Transverse colon (tissue), 4 donors: ENCODE measurements at regions not wholly inside any gene's neighbourhood (a gene's known extent, or its start where the extent isn't known, plus 50 kb on each side); places are given as distances from the start of the nearest gene placed in this dataset.

ENCODE experiments used
- DNase-seq: peaks from one replicate; pipeline ENCODE4 v3.0.0-alpha.2; 2019
- H3K27ac ChIP-seq, 4 donors: fragments of 200-600 bp; sonication (generic); 2 replicates each; pipeline ENCODE4 v1.5.1; 2016 to 2018; ENCODE audit warnings: inconsistent platforms in 4 of 4
- H3K27me3 ChIP-seq: fragments of 200-600 bp; sonication (generic); 2 replicates; pipeline ENCODE4 v1.5.1; 2017; ENCODE audit warnings: inconsistent platforms
- H3K36me3 ChIP-seq, 4 donors: fragments of 200-600 bp; sonication (generic); 2 replicates each; pipeline ENCODE4 v1.5.1; 2017 to 2019; ENCODE audit warnings: inconsistent platforms in 4 of 4
- H3K4me1 ChIP-seq, 4 donors: fragments of 200-600 bp; sonication (generic); 2 replicates each; pipeline ENCODE4 v1.5.1; 2017 to 2020; ENCODE audit warnings: inconsistent platforms in 4 of 4
- H3K4me3 ChIP-seq, 4 donors: fragments of 200-600 bp; sonication (generic); 1 replicate in 1 of 4; 2 replicates in 3 of 4; pipeline versions ENCODE4 v1.5.1 to v1.6.1; 2017 to 2019; ENCODE audit warnings: inconsistent platforms in 4 of 4
- H3K9me3 ChIP-seq, 2 donors: fragments of 200-600 bp; sonication (generic); 2 replicates each; pipeline ENCODE4 v1.5.1; 2017 to 2019; ENCODE audit warnings: inconsistent platforms in 2 of 2
- CTCF ChIP-seq, 5 experiments: fragments of 200-600 bp in 3 of 5; fragments of 450-650 bp in 2 of 5; sonication (generic) in 3 of 5; IDR thresholded peaks; 1 replicate in 2 of 5; 2 replicates in 3 of 5; pipeline ENCODE4 v1.5.1; 2016 to 2017; ENCODE audit warnings: antibody characterized with exemption in 5 of 5, inconsistent platforms in 3 of 5, mild to moderate bottlenecking in 2 of 5, moderate library complexity in 1 of 5
- EP300 ChIP-seq: sonication (generic); formaldehyde crosslinking; IDR thresholded peaks from one replicate; pipeline ENCODE4 v1.6.1; 2017; ENCODE audit warnings: antibody characterized with exemption, low read depth
- POLR2A ChIP-seq: fragments of 450-650 bp; IDR thresholded peaks from one replicate; pipeline ENCODE4 v1.6.1; 2016; ENCODE audit warnings: antibody characterized with exemption, mild to moderate bottlenecking, moderate library complexity
- POLR2AphosphoS5 ChIP-seq, 3 donors: sonication (generic); formaldehyde crosslinking; IDR thresholded peaks; one replicate each; pipeline ENCODE4 v1.6.1; 2016; ENCODE audit warnings: antibody characterized with exemption in 3 of 3
- WGBS, 2 donors: methylation state at CpG; one replicate each; pipeline ENCODE4 v1.1.5; 2018; ENCODE audit warnings: low coverage in 1 of 2; 5-methylcytosine and 5-hydroxymethylcytosine counted together
- in situ Hi-C, 4 donors: fragments of 200-750 bp; cut with MboI; loops; one replicate each; pipeline versions ENCODE4 v1.15.0 to v1.15.1; 2017; ENCODE audit warnings: low sequenced_read_pairs in 3 of 4, low pct_ligation_motif_present in 1 of 4, low pct_unique_long_range_greater_than_20kb in 1 of 4
- intact Hi-C: fragments of 100-400 bp; cut with DNase I; formaldehyde crosslinking; loops from one replicate; pipeline ENCODE4 v1.15.1; 2023; ENCODE audit warnings: low total_unique reads

- peaks cover 8 to 11% of the 10 kb centered on the region in 2 donors for H3K9me3 ChIP-seq
- 87 to 90% methylated on average over 17 of the region's 17 CpGs for WGBS, 2 donors
- intact Hi-C loops (no loop called here), in situ Hi-C loops (no loop called here)
- no peak overlapping the region for H3K4me3 ChIP-seq
- no peak overlapping the region for H3K27ac ChIP-seq
- no peaks in the 10 kb centered on the region for H3K27me3 ChIP-seq
- no peaks in the 10 kb centered on the region for H3K4me1 ChIP-seq
- TF ChIP-seq EP300, result no peak
- no peak for TF ChIP-seq POLR2AphosphoS5 (IDR thresholded peaks at IDR 0.05)
- no peak for TF ChIP-seq CTCF (IDR thresholded peaks at IDR 0.05)
- no peak for TF ChIP-seq POLR2A
- no peaks in the 10 kb centered on the region for H3K36me3 ChIP-seq
- no peak for DNase-seq
Observed at GRCh38 chr16:72427051-72427782, 255.3 kb upstream of the PMFBP1 start.

GRCh38 chr16:72426386-72426785 lies 254.4 kb upstream of the PMFBP1 start:
- intact Hi-C loops (no loop called here), in situ Hi-C loops (no loop called here)
- Histone ChIP-seq H3K36me3 (no peaks in the 10 kb centered on the region), H3K27ac (no peak overlapping the region), H3K4me1 (no peaks in the 10 kb centered on the region), H3K27me3 (no peaks in the 10 kb centered on the region), H3K4me3 (no peak overlapping the region), H3K9me3 (peaks cover 13 to 17% of the 10 kb centered on the region in 2 donors)
- no peak for DNase-seq
- TF ChIP-seq CTCF (IDR thresholded peaks at IDR 0.05) (no peak), POLR2AphosphoS5 (IDR thresholded peaks at IDR 0.05) (no peak), EP300 (no peak), POLR2A (no peak)
- WGBS, 2 donors, result 94 to 95% methylated on average over 3 to 7 of the region's 7 CpGs

GRCh38 chr16:72425571-72426341 lies 253.8 kb upstream of the PMFBP1 start:
- intact Hi-C loops (no loop called here), in situ Hi-C loops (no loop called here)
- DNase-seq, result no peak

More at GRCh38 chr16:72425571-72426341, 253.8 kb upstream of the PMFBP1 start:
- WGBS, 2 donors, result 95% methylated on average over 20 to 33 of the region's 34 CpGs
- no peak overlapping the region for H3K4me3 ChIP-seq
- no peaks in the 10 kb centered on the region for H3K27me3 ChIP-seq
- no peak for TF ChIP-seq CTCF (IDR thresholded peaks at IDR 0.05)
- no peak for TF ChIP-seq POLR2A
- no peak for TF ChIP-seq POLR2AphosphoS5 (IDR thresholded peaks at IDR 0.05)
- TF ChIP-seq EP300, result no peak
- no peaks in the 10 kb centered on the region for H3K36me3 ChIP-seq
- H3K27ac ChIP-seq, result no peak overlapping the region
- H3K9me3 ChIP-seq, result peaks cover 13 to 17% of the 10 kb centered on the region in 2 donors
- no peaks in the 10 kb centered on the region for H3K4me1 ChIP-seq
